ENCODE measurements at regions not wholly inside any gene's neighbourhood (a gene's known extent, or its start where the extent isn't known, plus 50 kb on each side); places are given as distances from the start of the nearest gene placed in this dataset.

DNA sequence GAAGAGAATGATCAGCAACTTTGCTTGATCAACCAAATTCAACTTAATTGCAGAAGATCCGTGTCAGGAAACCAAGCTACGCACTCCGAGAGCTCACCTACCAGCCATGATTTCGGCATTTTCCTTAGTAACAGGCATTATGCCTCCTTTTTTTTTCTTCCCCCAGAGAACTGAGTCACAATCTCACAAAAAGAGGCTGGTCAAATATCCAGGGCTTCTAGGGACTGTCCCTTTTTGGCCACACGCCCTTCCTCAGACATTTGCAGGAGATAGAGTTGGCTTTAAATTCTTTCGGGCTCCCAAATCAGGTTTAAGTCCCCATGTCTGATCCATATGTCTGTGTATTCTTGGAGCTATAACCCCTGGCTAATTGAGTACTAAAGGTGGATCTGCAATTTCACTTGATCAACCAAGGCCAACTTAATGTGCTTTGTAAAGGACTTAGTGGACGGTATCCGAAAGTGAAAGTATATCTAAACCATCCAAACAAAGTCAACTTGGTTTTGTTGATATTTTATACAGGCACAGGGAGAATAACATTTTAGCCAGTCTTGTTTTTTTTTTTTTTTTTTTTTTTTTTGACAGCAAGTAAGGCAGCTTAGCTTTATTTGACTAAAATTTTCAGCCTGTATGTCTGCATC, 100.8 kb upstream of the TBCA start:
- H3K27me3 Mint-ChIP-seq: no peaks in the 10 kb centered on the region
- Histone ChIP-seq H3K36me3 (ENCODE audit: control insufficient read depth in 2 of 2, extremely low read depth in 1 of 2, insufficient read depth in 1 of 2, low read length in 1 of 2) (no peaks in the 10 kb centered on the region), H3K9me3 (no peaks in the 10 kb centered on the region), H3K27me3 (replicated peaks in 1 of 2; ENCODE audit: control insufficient read depth in 2 of 2, extremely low read depth in 1 of 2, insufficient read depth in 2 of 2, low read length in 1 of 2) (peaks cover 0 to 3% of the 10 kb centered on the region in 2 experiments), H3K27ac (ENCODE audit: low read length) (no peak overlapping the region), H3K4me1 (ENCODE audit: control insufficient read depth in 1 of 2, extremely low read depth in 1 of 2, insufficient read depth in 2 of 2, low read length in 2 of 2) (no peaks in the 10 kb centered on the region), H3K4me3 (ENCODE audit: control insufficient read depth in 1 of 2, extremely low read depth in 1 of 2, low read length in 1 of 2) (no peak overlapping the region)
- POLR2A ChIA-PET: interaction anchor here in 1 of 2 donors (1.3 kb wide), 1 partner anchor 94 kb away, joined by 3 read pairs; no protein-coding TSS in a partner anchor
- no peaks in the 10 kb centered on the region for H3K9me3 Mint-ChIP-seq
- 98% methylated on average over 6 of the region's 8 CpGs for WGBS (ENCODE audit: insufficient coverage)
- DNase-seq: no peak
- no peak overlapping the region for H3K4me3 Mint-ChIP-seq
- no peaks in the 10 kb centered on the region for H3K36me3 Mint-ChIP-seq
- ATAC-seq (replicated peaks in 1 of 4): no peak
- H3K4me1 Mint-ChIP-seq: peaks cover under 1 to 7% (median 2%) of the 10 kb centered on the region in 3 donors
- CTCF ChIA-PET: no interaction called here
- no peak overlapping the region for H3K27ac Mint-ChIP-seq

DNA sequence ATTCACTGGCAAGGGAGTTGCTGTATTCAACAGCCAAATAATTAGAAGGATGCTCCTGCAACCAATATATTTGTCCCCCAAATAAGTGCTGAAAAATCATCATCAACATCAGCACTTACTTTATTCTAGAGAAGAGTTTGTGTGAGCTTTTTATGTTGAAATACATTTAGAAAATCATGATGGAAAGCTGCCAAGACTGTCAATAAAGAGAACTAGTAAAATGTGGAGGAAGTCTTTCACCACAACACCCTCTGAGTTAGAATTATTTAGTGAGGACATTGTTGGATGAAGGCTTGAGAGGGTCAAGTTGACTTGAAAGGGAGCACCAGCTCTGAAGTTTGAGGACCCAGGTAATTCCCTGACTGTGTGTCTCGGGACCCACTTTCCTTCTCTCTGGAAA, 100.2 kb upstream of the TBCA start:
- CTCF ChIA-PET: no interaction called here
- H3K27me3 Mint-ChIP-seq: no peaks in the 10 kb centered on the region

DNA sequence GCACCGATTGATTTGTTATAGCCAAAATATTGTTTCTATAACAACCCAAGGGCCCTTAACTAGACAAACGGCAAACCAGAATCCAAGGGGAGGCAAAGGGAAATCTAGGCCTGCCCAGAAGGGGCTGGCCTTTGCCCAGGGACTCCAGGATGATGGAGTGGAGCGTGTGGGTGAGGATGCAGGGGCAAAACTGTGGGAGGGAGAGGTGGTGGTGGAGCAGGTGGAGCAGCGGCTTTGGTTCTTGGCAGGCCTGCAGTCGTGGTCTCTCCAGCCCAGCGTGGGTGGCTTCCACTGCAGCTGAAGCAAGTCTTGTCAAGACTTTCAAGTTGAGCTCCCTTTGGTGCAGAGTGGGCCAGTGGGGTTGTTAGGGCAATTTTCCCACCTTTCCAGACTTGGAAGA, 98.6 kb upstream of the TBCA start:
- DNase-seq: no peak
- H3K4me3 Mint-ChIP-seq: no peak overlapping the region
- CTCF ChIA-PET: no interaction called here

More for the DNA sequence above, 100.2 kb upstream of the TBCA start:
- Mint-ChIP-seq H3K36me3 (no peaks in the 10 kb centered on the region), H3K4me3 (no peak overlapping the region), H3K4me1 (peaks cover 0 to 7% (median 2%) of the 10 kb centered on the region in 3 donors), H3K27ac (no peak overlapping the region), H3K9me3 (no peaks in the 10 kb centered on the region)
- H3K4me3 ChIP-seq (ENCODE audit: control insufficient read depth in 1 of 2, extremely low read depth in 1 of 2, low read length in 1 of 2): no peak overlapping the region
- no peaks in the 10 kb centered on the region for H3K4me1 ChIP-seq (ENCODE audit: control insufficient read depth in 1 of 2, extremely low read depth in 1 of 2, insufficient read depth in 2 of 2, low read length in 2 of 2)
- no peak overlapping the region for H3K27ac ChIP-seq (ENCODE audit: low read length)
- 43% methylated on average over 1 of the region's 1 CpG for WGBS (ENCODE audit: insufficient coverage)
- no peaks in the 10 kb centered on the region for H3K36me3 ChIP-seq (ENCODE audit: control insufficient read depth in 2 of 2, extremely low read depth in 1 of 2, insufficient read depth in 1 of 2, low read length in 1 of 2)
- DNase-seq: no peak
- H3K9me3 ChIP-seq: no peaks in the 10 kb centered on the region
- ATAC-seq (replicated peaks in 1 of 4): no peak
- POLR2A ChIA-PET: no interaction called here
- H3K27me3 ChIP-seq (replicated peaks in 1 of 2; ENCODE audit: control insufficient read depth in 2 of 2, extremely low read depth in 1 of 2, insufficient read depth in 2 of 2, low read length in 1 of 2): peaks cover 0 to 3% of the 10 kb centered on the region in 2 experiments

GRCh38 chr5:77873239-77873638, 97.1 kb upstream of the TBCA start:
- no peaks in the 10 kb centered on the region for H3K36me3 ChIP-seq (ENCODE audit: control insufficient read depth in 2 of 2, extremely low read depth in 1 of 2, insufficient read depth in 1 of 2, low read length in 1 of 2)

More for the DNA sequence above, 98.6 kb upstream of the TBCA start:
- WGBS (ENCODE audit: insufficient coverage): 88% methylated on average over 1 of the region's 6 CpGs
- Histone ChIP-seq H3K27me3 (replicated peaks in 1 of 2; ENCODE audit: control insufficient read depth in 2 of 2, extremely low read depth in 1 of 2, insufficient read depth in 2 of 2, low read length in 1 of 2) (no peaks in the 10 kb centered on the region), H3K36me3 (ENCODE audit: control insufficient read depth in 2 of 2, extremely low read depth in 1 of 2, insufficient read depth in 1 of 2, low read length in 1 of 2) (no peaks in the 10 kb centered on the region), H3K4me1 (ENCODE audit: control insufficient read depth in 1 of 2, extremely low read depth in 1 of 2, insufficient read depth in 2 of 2, low read length in 2 of 2) (no peaks in the 10 kb centered on the region), H3K9me3 (no peaks in the 10 kb centered on the region), H3K27ac (ENCODE audit: low read length) (no peak overlapping the region), H3K4me3 (ENCODE audit: control insufficient read depth in 1 of 2, extremely low read depth in 1 of 2, low read length in 1 of 2) (no peak overlapping the region)
- ATAC-seq (replicated peaks in 1 of 4): no peak
- Mint-ChIP-seq H3K9me3 (no peaks in the 10 kb centered on the region), H3K36me3 (no peaks in the 10 kb centered on the region), H3K27ac (no peak overlapping the region), H3K4me1 (peaks cover 0 to 7% (median 2%) of the 10 kb centered on the region in 3 donors), H3K27me3 (no peaks in the 10 kb centered on the region)
- POLR2A ChIA-PET: no interaction called here

DNA sequence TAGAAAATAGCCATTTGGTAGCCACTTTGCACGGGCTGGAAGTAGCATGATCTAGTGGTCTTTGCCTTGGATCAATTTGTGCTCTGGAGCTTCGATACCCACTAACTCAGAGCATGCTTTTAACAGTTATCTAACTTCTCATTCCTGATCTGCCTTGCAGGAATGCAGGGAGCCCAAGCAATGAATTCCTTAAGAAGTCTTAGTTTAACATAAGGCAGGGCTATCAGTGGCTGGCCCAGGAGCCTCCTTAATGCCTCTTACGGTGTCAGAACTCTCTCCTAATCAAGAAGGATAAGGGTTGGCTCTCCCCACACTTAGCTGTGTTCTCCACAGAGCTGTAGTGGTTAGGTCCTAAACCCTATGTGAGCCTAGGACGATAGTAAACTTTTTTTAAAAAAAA, 95.8 kb upstream of the TBCA start:
- no peaks in the 10 kb centered on the region for H3K9me3 Mint-ChIP-seq
- no peak overlapping the region for H3K27ac Mint-ChIP-seq
- H3K4me1 Mint-ChIP-seq: peaks cover 0 to 5% (median 0%) of the 10 kb centered on the region in 3 donors
- no peaks in the 10 kb centered on the region for H3K36me3 Mint-ChIP-seq
- no peak overlapping the region for H3K4me3 ChIP-seq (ENCODE audit: control insufficient read depth in 1 of 2, extremely low read depth in 1 of 2, low read length in 1 of 2)
- no peaks in the 10 kb centered on the region for H3K36me3 ChIP-seq (ENCODE audit: control insufficient read depth in 2 of 2, extremely low read depth in 1 of 2, insufficient read depth in 1 of 2, low read length in 1 of 2)
- H3K27ac ChIP-seq (ENCODE audit: low read length): no peak overlapping the region
- 100% methylated on average over 1 of the region's 4 CpGs for WGBS (ENCODE audit: insufficient coverage)
- ChIA-PET CTCF (no interaction called here), POLR2A (no interaction called here)
- no peaks in the 10 kb centered on the region for H3K9me3 ChIP-seq
- peaks cover 0 to 3% of the 10 kb centered on the region in 2 donors for H3K27me3 Mint-ChIP-seq
- ATAC-seq (replicated peaks in 1 of 4) (no peak), DNase-seq (no peak)
- no peak overlapping the region for H3K4me3 Mint-ChIP-seq
- H3K27me3 ChIP-seq (replicated peaks in 1 of 2; ENCODE audit: control insufficient read depth in 2 of 2, extremely low read depth in 1 of 2, insufficient read depth in 2 of 2, low read length in 1 of 2): peaks cover 0 to 2% of the 10 kb centered on the region in 2 experiments
- no peaks in the 10 kb centered on the region for H3K4me1 ChIP-seq (ENCODE audit: control insufficient read depth in 1 of 2, extremely low read depth in 1 of 2, insufficient read depth in 2 of 2, low read length in 2 of 2)

More at GRCh38 chr5:77873239-77873638, 97.1 kb upstream of the TBCA start:
- Mint-ChIP-seq H3K27ac (no peak overlapping the region), H3K4me3 (no peak overlapping the region), H3K9me3 (no peaks in the 10 kb centered on the region), H3K27me3 (no peaks in the 10 kb centered on the region), H3K36me3 (no peaks in the 10 kb centered on the region), H3K4me1 (peaks cover 0 to 7% (median 2%) of the 10 kb centered on the region in 3 donors)
- H3K4me3 ChIP-seq (ENCODE audit: control insufficient read depth in 1 of 2, extremely low read depth in 1 of 2, low read length in 1 of 2): no peak overlapping the region
- H3K27ac ChIP-seq (ENCODE audit: low read length): no peak overlapping the region
- CTCF ChIA-PET: no interaction called here
- no peaks in the 10 kb centered on the region for H3K9me3 ChIP-seq
- H3K4me1 ChIP-seq (ENCODE audit: control insufficient read depth in 1 of 2, extremely low read depth in 1 of 2, insufficient read depth in 2 of 2, low read length in 2 of 2): no peaks in the 10 kb centered on the region
- no peaks in the 10 kb centered on the region for H3K27me3 ChIP-seq (replicated peaks in 1 of 2; ENCODE audit: control insufficient read depth in 2 of 2, extremely low read depth in 1 of 2, insufficient read depth in 2 of 2, low read length in 1 of 2)
- DNase-seq (no peak), ATAC-seq (replicated peaks in 1 of 4) (no peak)
- POLR2A ChIA-PET: no interaction called here

- WGBS (ENCODE audit: insufficient coverage): 89% methylated on average over 3 of the region's 6 CpGs
- no peak overlapping the region for H3K4me3 Mint-ChIP-seq
- no peak for DNase-seq
- ATAC-seq (replicated peaks in 1 of 4): no peak
- peaks cover 0 to 2% of the 10 kb centered on the region in 2 experiments for H3K27me3 ChIP-seq (replicated peaks in 1 of 2; ENCODE audit: control insufficient read depth in 2 of 2, extremely low read depth in 1 of 2, insufficient read depth in 2 of 2, low read length in 1 of 2)
- H3K4me1 ChIP-seq (ENCODE audit: control insufficient read depth in 1 of 2, extremely low read depth in 1 of 2, insufficient read depth in 2 of 2, low read length in 2 of 2): no peaks in the 10 kb centered on the region
- no peak overlapping the region for H3K4me3 ChIP-seq (ENCODE audit: control insufficient read depth in 1 of 2, extremely low read depth in 1 of 2, low read length in 1 of 2)
- H3K9me3 Mint-ChIP-seq: no peaks in the 10 kb centered on the region
- POLR2A ChIA-PET: no interaction called here
- no peaks in the 10 kb centered on the region for H3K36me3 ChIP-seq (ENCODE audit: control insufficient read depth in 2 of 2, extremely low read depth in 1 of 2, insufficient read depth in 1 of 2, low read length in 1 of 2)
- no peak overlapping the region for H3K27ac ChIP-seq (ENCODE audit: low read length)
- H3K36me3 Mint-ChIP-seq: no peaks in the 10 kb centered on the region
- CTCF ChIA-PET: interaction anchor here in 1 of 2 donors (0.5 kb wide), 1 partner anchor 267 kb away, joined by 3 read pairs; no protein-coding TSS in a partner anchor
- no peaks in the 10 kb centered on the region for H3K9me3 ChIP-seq
- H3K27ac Mint-ChIP-seq: no peak overlapping the region
- H3K27me3 Mint-ChIP-seq: peaks cover 0 to 8% of the 10 kb centered on the region in 2 donors
- H3K4me1 Mint-ChIP-seq: no peaks in the 10 kb centered on the region
These were observed 94.9 kb upstream of the TBCA start for GRCh38 chr5:77871016-77871415.

Data from T-cell (primary cell).